ENCODE measurements at regions not wholly inside any gene's neighbourhood (a gene's known extent, or its start where the extent isn't known, plus 50 kb on each side); places are given as distances from the start of the nearest gene placed in this dataset.

GRCh38 chr2:102942107-102942506 is 180.3 kb downstream of the TMEM182 start:
- Mint-ChIP-seq H3K36me3 (ENCODE audit: low read depth) (peaks cover 2% of the 10 kb centered on the region), H3K27me3 (ENCODE audit: insufficient read depth) (no peaks in the 10 kb centered on the region), H3K27ac (no peak overlapping the region), H3K4me3 (no peak overlapping the region), H3K4me1 (no peaks in the 10 kb centered on the region), H3K9me3 (peaks cover 14% of the 10 kb centered on the region)
- Histone ChIP-seq H3K27me3 (ENCODE audit: control insufficient read depth, insufficient read depth, low read length, poor library complexity, severe bottlenecking) (no peaks in the 10 kb centered on the region), H3K9ac (ENCODE audit: extremely low read depth, low read length, poor library complexity, severe bottlenecking) (no peak overlapping the region), H3K9me3 (ENCODE audit: control insufficient read depth, low read length) (peaks cover 14% of the 10 kb centered on the region), H3K36me3 (ENCODE audit: control insufficient read depth, insufficient read depth, low read length) (no peaks in the 10 kb centered on the region), H3K4me3 (ENCODE audit: low read length) (no peak overlapping the region), H3K27ac (ENCODE audit: low read depth, low read length) (no peak overlapping the region), H3K4me1 (ENCODE audit: control insufficient read depth, insufficient read depth, low read length) (no peaks in the 10 kb centered on the region)
- DNase-seq, result no peak
- TF ChIP-seq, protein P1, sequence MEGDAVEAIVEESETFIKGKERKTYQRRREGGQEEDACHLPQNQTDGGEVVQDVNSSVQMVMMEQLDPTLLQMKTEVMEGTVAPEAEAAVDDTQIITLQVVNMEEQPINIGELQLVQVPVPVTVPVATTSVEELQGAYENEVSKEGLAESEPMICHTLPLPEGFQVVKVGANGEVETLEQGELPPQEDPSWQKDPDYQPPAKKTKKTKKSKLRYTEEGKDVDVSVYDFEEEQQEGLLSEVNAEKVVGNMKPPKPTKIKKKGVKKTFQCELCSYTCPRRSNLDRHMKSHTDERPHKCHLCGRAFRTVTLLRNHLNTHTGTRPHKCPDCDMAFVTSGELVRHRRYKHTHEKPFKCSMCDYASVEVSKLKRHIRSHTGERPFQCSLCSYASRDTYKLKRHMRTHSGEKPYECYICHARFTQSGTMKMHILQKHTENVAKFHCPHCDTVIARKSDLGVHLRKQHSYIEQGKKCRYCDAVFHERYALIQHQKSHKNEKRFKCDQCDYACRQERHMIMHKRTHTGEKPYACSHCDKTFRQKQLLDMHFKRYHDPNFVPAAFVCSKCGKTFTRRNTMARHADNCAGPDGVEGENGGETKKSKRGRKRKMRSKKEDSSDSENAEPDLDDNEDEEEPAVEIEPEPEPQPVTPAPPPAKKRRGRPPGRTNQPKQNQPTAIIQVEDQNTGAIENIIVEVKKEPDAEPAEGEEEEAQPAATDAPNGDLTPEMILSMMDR (conservative IDR thresholded peaks at IDR 0.05), result no peak
- 96 to 97% methylated on average over 3 of the region's 3 CpGs for WGBS, 2 experiments (ENCODE audit: insufficient coverage in 1 of 2, insufficient read length in 1 of 2)

DNA sequence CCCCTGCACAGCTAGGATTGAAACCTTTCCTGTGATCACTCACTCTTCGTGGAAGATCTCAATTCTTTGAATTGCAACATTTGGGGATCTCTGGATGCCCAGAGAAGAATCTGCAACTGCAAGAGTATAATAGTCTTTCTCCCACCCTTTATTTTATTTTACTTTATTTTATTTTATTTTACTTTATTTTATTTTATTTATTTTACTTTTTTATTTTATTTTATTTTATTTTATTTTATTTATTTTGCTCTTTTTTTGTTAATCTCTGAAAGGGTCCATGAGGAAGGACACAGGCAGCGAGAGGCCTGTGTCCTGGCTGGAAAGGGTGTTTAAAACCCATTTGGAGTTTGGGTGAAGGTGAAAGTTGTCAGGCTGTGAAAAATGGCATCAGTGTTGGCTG is 181.4 kb downstream of the TMEM182 start:
- 96 to 100% methylated on average over 1 to 2 of the region's 2 CpGs for WGBS, 2 experiments (ENCODE audit: insufficient coverage in 1 of 2, insufficient read length in 1 of 2)
- Mint-ChIP-seq H3K4me1 (no peaks in the 10 kb centered on the region), H3K4me3 (no peak overlapping the region)

DNA sequence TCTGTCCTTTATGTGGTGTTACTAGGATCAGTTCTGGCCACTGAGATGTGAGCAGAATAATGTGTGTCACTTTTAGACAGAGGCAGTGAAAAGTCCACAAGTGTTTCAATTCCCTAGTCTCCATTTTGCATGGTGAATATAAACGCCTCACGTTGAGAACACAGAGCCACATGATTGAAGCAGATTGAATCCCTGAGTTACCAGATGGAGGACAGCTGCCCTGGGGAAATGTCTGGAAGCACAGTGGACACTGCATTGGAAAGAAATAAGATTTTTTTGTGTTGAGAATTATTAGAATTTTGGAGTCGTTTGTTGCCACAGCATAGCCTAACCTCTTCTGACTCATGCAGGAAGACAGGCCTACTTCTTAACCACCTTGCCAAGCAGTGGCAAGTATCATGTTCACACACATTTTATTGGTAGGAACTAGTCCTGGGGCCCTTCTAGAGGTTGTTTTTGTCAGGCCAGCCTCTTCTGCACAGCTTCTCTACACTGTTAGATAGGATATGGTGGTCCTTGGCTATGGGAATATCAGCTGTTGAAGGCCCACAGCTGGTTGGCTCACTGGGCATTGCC is 188.6 kb downstream of the TMEM182 start:
- Histone ChIP-seq H3K36me3 (ENCODE audit: control insufficient read depth, insufficient read depth, low read length) (no peaks in the 10 kb centered on the region), H3K9me3 (ENCODE audit: control insufficient read depth, low read length) (no peaks in the 10 kb centered on the region), H3K9ac (ENCODE audit: extremely low read depth, low read length, poor library complexity, severe bottlenecking) (no peak overlapping the region), H3K4me1 (ENCODE audit: control insufficient read depth, insufficient read depth, low read length) (no peaks in the 10 kb centered on the region), H3K27ac (ENCODE audit: low read depth, low read length) (no peak overlapping the region), H3K27me3 (ENCODE audit: control insufficient read depth, insufficient read depth, low read length, poor library complexity, severe bottlenecking) (no peaks in the 10 kb centered on the region), H3K4me3 (ENCODE audit: low read length) (no peak overlapping the region)
- TF ChIP-seq, protein P1 (conservative IDR thresholded peaks at IDR 0.05), result no peak
- Mint-ChIP-seq H3K36me3 (ENCODE audit: low read depth) (no peaks in the 10 kb centered on the region), H3K4me3 (no peak overlapping the region), H3K27me3 (ENCODE audit: insufficient read depth) (no peaks in the 10 kb centered on the region), H3K9me3 (no peaks in the 10 kb centered on the region), H3K27ac (no peak overlapping the region), H3K4me1 (no peaks in the 10 kb centered on the region)
- 93 to 94% methylated on average over 3 of the region's 3 CpGs for WGBS, 2 experiments (ENCODE audit: insufficient coverage in 1 of 2, insufficient read length in 1 of 2)
- no peak for DNase-seq

More for the DNA sequence above, 181.4 kb downstream of the TMEM182 start:
- H3K27ac ChIP-seq (ENCODE audit: low read depth, low read length), result no peak overlapping the region
- no peaks in the 10 kb centered on the region for H3K36me3 ChIP-seq (ENCODE audit: control insufficient read depth, insufficient read depth, low read length)
- DNase-seq, result no peak
- Mint-ChIP-seq H3K27ac (no peak overlapping the region), H3K36me3 (ENCODE audit: low read depth) (peaks cover under 1% of the 10 kb centered on the region), H3K9me3 (peaks cover 12% of the 10 kb centered on the region), H3K27me3 (ENCODE audit: insufficient read depth) (no peaks in the 10 kb centered on the region)
- TF ChIP-seq, protein P1 (conservative IDR thresholded peaks at IDR 0.05), result no peak
- no peak overlapping the region for H3K9ac ChIP-seq (ENCODE audit: extremely low read depth, low read length, poor library complexity, severe bottlenecking)
- H3K4me1 ChIP-seq (ENCODE audit: control insufficient read depth, insufficient read depth, low read length), result no peaks in the 10 kb centered on the region
- no peak overlapping the region for H3K4me3 ChIP-seq (ENCODE audit: low read length)
- H3K27me3 ChIP-seq (ENCODE audit: control insufficient read depth, insufficient read depth, low read length, poor library complexity, severe bottlenecking), result no peaks in the 10 kb centered on the region
- H3K9me3 ChIP-seq (ENCODE audit: control insufficient read depth, low read length), result peaks cover 14% of the 10 kb centered on the region

All from endodermal cell (in vitro differentiated cells).